PC-3 (cell line): ENCODE measurements at regions not wholly inside any gene's neighbourhood (a gene's known extent, or its start where the extent isn't known, plus 50 kb on each side); places are given as distances from the start of the nearest gene placed in this dataset.
A peak's percentile ranks its signal among the peaks of the same experiment; 100 is the strongest.

Experiments
- ATAC-seq: fragments of 200-7000 bp; cut with Tn5 transposase; 2 replicates; pipeline ENCODE4 v1.9.1; 2020; ENCODE audit warnings: mild to moderate bottlenecking, moderate library complexity
- BruUV-seq: library from RNA; stranded (reverse); fragments of 400-500 nt; replicated peaks from 2 replicates; lab custom pipeline; 2021; lab: Mats Ljungman, UMichigan
- CTCF ChIA-PET: fragments of 300-600 bp; sonication (Branson Sonifier 250); formaldehyde crosslinking; loops from one replicate; lab custom pipeline; 2022; ENCODE audit warnings: antibody characterized with exemption; lab: Charles Lee
- POLR2A ChIA-PET: fragments of 300-600 bp; sonication (Branson Sonifier 250); formaldehyde crosslinking; loops from one replicate; lab custom pipeline; 2022; ENCODE audit warnings: antibody characterized with exemption; ENCODE audit not compliant: unreplicated experiment; lab: Charles Lee
- DNase-seq: peaks from one replicate; pipeline ENCODE4 v3.0.0-alpha.2; 2015
- H2AFZ ChIP-seq: fragments of 300-600 bp; sonication (generic); 2 replicates; pipeline ENCODE4 v1.6.0; 2016; ENCODE audit warnings: antibody characterized with exemption, low read length
- H3F3A ChIP-seq: fragments of 300-600 bp; sonication (generic); one replicate; pipeline ENCODE4 v1.6.0; 2017; ENCODE audit warnings: antibody characterized with exemption, low read length, control low read depth, mild to moderate bottlenecking; ENCODE audit not compliant: unreplicated experiment
- H3K27ac ChIP-seq: fragments of 300-600 bp; sonication (generic); 2 replicates; pipeline ENCODE4 v1.5.1; 2016; ENCODE audit warnings: mild to moderate bottlenecking, low read length
- H3K27me3 ChIP-seq: fragments of 300-600 bp; sonication (generic); 2 replicates; pipeline ENCODE4 v1.6.1; 2016; ENCODE audit warnings: low read length, mixed read lengths
- H3K36me3 ChIP-seq: fragments of 300-600 bp; sonication (generic); 2 replicates; pipeline ENCODE4 v1.6.1; 2016; ENCODE audit warnings: low read depth, mixed run types, low read length, mixed read lengths
- H3K4me1 ChIP-seq: fragments of 300-600 bp; sonication (generic); 2 replicates; pipeline ENCODE4 v1.5.1; 2016; ENCODE audit warnings: low read length; ENCODE audit not compliant: insufficient read depth
- H3K4me2 ChIP-seq: fragments of 300-600 bp; sonication (generic); 2 replicates; pipeline ENCODE4 v1.6.0; 2016; ENCODE audit warnings: low read length
- H3K4me3 ChIP-seq: fragments of 300-600 bp; sonication (generic); 2 replicates; pipeline ENCODE4 v1.5.1; 2016; ENCODE audit warnings: mild to moderate bottlenecking, low read length, mixed read lengths
- H3K79me2 ChIP-seq: fragments of 300-600 bp; sonication (generic); 2 replicates; pipeline ENCODE4 v1.6.1; 2017; ENCODE audit warnings: low read length, mixed read lengths
- H3K9ac ChIP-seq: fragments of 300-600 bp; sonication (generic); 2 replicates; pipeline ENCODE4 v1.6.0; 2016; ENCODE audit warnings: mild to moderate bottlenecking, low read length
- H3K9me2 ChIP-seq: fragments of 300-600 bp; sonication (generic); replicated peaks from 2 replicates; pipeline ENCODE4 v1.6.1; 2016; ENCODE audit warnings: mixed run types, low read length, mixed read lengths
- H3K9me3 ChIP-seq: fragments of 300-600 bp; sonication (generic); 2 replicates; pipeline ENCODE4 v1.6.1; 2016; ENCODE audit warnings: low read length, mixed read lengths
- H4K20me1 ChIP-seq: fragments of 300-600 bp; sonication (generic); 2 replicates; pipeline ENCODE4 v1.6.1; 2016; ENCODE audit warnings: low read length, mixed read lengths
- EZH2 ChIP-seq: fragments of 300-600 bp; sonication (generic); IDR thresholded peaks from one replicate; pipeline ENCODE4 v1.6.1; 2017; ENCODE audit warnings: antibody characterized with exemption, mild to moderate bottlenecking, low read length; ENCODE audit not compliant: unreplicated experiment
- EZH2phosphoT487 ChIP-seq: fragments of 300-600 bp; sonication (generic); IDR thresholded peaks from 2 replicates; pipeline ENCODE4 v1.6.1; 2018; ENCODE audit warnings: mild to moderate bottlenecking, antibody characterized with exemption, low read length, borderline replicate concordance
- intact Hi-C: fragments of 100-400 bp; cut with micrococcal nuclease; formaldehyde crosslinking; loops from 2 replicates; pipeline ENCODE4 v1.9.0; 2023
- TF ChIP-seq, protein P1 (sequence below): fragments of 300-600 bp; sonication (generic); conservative IDR thresholded peaks from 2 replicates; pipeline ENCODE4 v1.5.1; 2017; ENCODE audit warnings: antibody characterized with exemption, low read depth, mild to moderate bottlenecking, low read length

GRCh38 chr7:31410265-31410664 is 69.7 kb upstream of the NEUROD6 start:
- H3K9ac ChIP-seq = no peak overlapping the region
- intact Hi-C loops = no loop called here
- H3K4me3 ChIP-seq = no peak overlapping the region
- H3K27me3 ChIP-seq = no peaks in the 10 kb centered on the region
- ATAC-seq (peak; percentile 59), DNase-seq (peak; percentile 79)
- TF ChIP-seq EZH2 = no peak
- TF ChIP-seq, protein P1, sequence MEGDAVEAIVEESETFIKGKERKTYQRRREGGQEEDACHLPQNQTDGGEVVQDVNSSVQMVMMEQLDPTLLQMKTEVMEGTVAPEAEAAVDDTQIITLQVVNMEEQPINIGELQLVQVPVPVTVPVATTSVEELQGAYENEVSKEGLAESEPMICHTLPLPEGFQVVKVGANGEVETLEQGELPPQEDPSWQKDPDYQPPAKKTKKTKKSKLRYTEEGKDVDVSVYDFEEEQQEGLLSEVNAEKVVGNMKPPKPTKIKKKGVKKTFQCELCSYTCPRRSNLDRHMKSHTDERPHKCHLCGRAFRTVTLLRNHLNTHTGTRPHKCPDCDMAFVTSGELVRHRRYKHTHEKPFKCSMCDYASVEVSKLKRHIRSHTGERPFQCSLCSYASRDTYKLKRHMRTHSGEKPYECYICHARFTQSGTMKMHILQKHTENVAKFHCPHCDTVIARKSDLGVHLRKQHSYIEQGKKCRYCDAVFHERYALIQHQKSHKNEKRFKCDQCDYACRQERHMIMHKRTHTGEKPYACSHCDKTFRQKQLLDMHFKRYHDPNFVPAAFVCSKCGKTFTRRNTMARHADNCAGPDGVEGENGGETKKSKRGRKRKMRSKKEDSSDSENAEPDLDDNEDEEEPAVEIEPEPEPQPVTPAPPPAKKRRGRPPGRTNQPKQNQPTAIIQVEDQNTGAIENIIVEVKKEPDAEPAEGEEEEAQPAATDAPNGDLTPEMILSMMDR = no peak
- TF ChIP-seq EZH2phosphoT487 = no peak
- ChIA-PET CTCF (interaction anchor here (0.9 kb wide), 1 partner anchor 37 kb away, joined by 3 read pairs; no protein-coding TSS in a partner anchor), POLR2A (no interaction called here)
- H3K9me3 ChIP-seq = no peaks in the 10 kb centered on the region
- no peak overlapping the region for H2AFZ ChIP-seq
- peak overlapping the region; percentile 69 for H3K27ac ChIP-seq
- no peaks in the 10 kb centered on the region for H3K79me2 ChIP-seq
- peaks cover 55% of the 10 kb centered on the region for H3K4me1 ChIP-seq
- H3K9me2 ChIP-seq = no peaks in the 10 kb centered on the region
- peak overlapping the region; percentile 42 for H3K4me2 ChIP-seq
- no peaks in the 10 kb centered on the region for H3K36me3 ChIP-seq
- no TSS peak for BruUV-seq
- no peaks in the 10 kb centered on the region for H4K20me1 ChIP-seq
- no peaks in the 10 kb centered on the region for H3F3A ChIP-seq

- DNase-seq (no peak), ATAC-seq (no peak)
- Histone ChIP-seq H2AFZ (no peak overlapping the region), H3K9me3 (no peaks in the 10 kb centered on the region), H3K4me2 (no peak overlapping the region), H3K4me3 (no peak overlapping the region), H3K9me2 (no peaks in the 10 kb centered on the region), H3K4me1 (peaks cover 55% of the 10 kb centered on the region), H3K9ac (no peak overlapping the region), H3K79me2 (no peaks in the 10 kb centered on the region), H4K20me1 (no peaks in the 10 kb centered on the region), H3F3A (no peaks in the 10 kb centered on the region), H3K36me3 (no peaks in the 10 kb centered on the region), H3K27ac (no peak overlapping the region), H3K27me3 (no peaks in the 10 kb centered on the region)
- POLR2A ChIA-PET = no interaction called here
- no TSS peak for BruUV-seq
- TF ChIP-seq EZH2 = no peak
- TF ChIP-seq EZH2phosphoT487 = no peak
- TF ChIP-seq, protein P1 = no peak
- CTCF ChIA-PET = interaction anchor here (0.6 kb wide), 1 partner anchor 28 kb away, joined by 3 read pairs; no protein-coding TSS in a partner anchor
- intact Hi-C loops = no loop called here
Observed at GRCh38 chr7:31411416-31411815, 70.9 kb upstream of the NEUROD6 start.

DNA sequence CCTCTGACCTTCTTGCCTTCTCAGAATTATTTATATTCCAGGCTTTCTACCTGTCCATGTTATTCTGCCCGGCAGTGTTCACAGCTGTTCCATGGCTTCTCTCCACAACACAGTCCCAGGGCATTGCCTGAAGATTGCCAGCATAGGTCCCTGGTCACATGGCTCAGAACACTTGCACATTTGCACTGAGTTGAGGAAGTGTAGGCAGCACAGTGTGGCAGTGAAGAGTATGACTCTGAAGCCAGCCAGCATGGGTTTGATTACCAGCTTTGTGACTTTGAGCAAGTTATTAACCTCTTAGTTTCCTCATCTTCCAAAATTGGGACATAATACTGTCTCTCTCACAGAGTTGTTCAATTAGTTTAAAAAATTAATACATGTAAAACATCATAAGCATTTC is 73.2 kb upstream of the NEUROD6 start:
- no peaks in the 10 kb centered on the region for H3F3A ChIP-seq
- peaks cover 44% of the 10 kb centered on the region for H3K4me1 ChIP-seq
- no peak overlapping the region for H3K9ac ChIP-seq
- CTCF ChIA-PET = no interaction called here
- no peaks in the 10 kb centered on the region for H3K27me3 ChIP-seq
- DNase-seq (no peak), ATAC-seq (no peak)
- no peak overlapping the region for H3K27ac ChIP-seq
- intact Hi-C loops = no loop called here
- POLR2A ChIA-PET = no interaction called here
- H3K9me2 ChIP-seq = no peaks in the 10 kb centered on the region
- BruUV-seq = no TSS peak
- H2AFZ ChIP-seq = no peak overlapping the region
- H3K4me2 ChIP-seq = no peak overlapping the region
- H4K20me1 ChIP-seq = no peaks in the 10 kb centered on the region
- H3K4me3 ChIP-seq = no peak overlapping the region
- no peaks in the 10 kb centered on the region for H3K9me3 ChIP-seq
- TF ChIP-seq EZH2phosphoT487 (no peak), EZH2 (no peak)
- TF ChIP-seq, protein P1 = no peak
- no peaks in the 10 kb centered on the region for H3K79me2 ChIP-seq
- H3K36me3 ChIP-seq = no peaks in the 10 kb centered on the region
